ENCODE measurements at regions not wholly inside any gene's neighbourhood (a gene's known extent, or its start where the extent isn't known, plus 50 kb on each side); places are given as distances from the start of the nearest gene placed in this dataset.
A peak's percentile ranks its signal among the peaks of the same experiment; 100 is the strongest.
"Not testable (repeated sequence)": the region's sequence is repeated elsewhere in the genome, so short reads cannot be mapped to it uniquely, and the experiment has no call there.

DNA sequence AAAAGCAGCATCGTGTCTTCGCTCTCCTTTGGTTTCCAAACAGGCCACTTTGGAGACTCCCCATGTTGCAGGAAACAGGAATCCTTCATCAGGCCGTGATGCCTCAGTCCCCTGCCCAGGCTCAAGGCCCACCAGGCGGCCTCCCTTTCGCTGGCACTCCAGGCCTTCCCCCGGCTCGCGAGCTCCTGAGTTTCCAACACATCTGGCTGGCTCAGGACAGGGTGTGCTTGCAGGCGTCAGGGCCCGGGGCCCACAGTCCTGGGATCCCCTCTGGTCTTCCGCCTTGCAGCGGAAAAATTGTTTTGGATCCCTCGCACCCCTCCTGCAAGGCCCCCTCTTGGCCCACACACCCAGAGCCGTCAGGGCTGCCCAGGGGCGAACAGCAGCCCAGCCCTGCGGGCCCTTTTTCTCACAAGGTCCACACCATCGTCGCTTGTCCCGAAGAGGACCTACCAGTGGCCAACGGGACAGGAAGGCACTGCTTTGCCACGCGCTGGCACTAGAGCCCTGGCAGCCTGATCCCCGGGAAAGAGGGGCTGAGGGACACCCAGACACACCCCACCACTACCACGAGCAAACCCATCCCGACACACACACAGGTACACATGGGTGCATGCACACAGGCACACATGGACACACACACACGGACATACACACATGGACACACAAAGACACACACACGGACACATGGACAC is 1930.9 kb upstream of the DEFB115 start:
- Histone ChIP-seq H3K9me3 (no peaks in the 10 kb centered on the region), H3K27me3 (ENCODE audit: low read depth) (no peaks in the 10 kb centered on the region), H3K27ac (no peak overlapping the region), H3K4me1 (no peaks in the 10 kb centered on the region), H3K36me3 (no peaks in the 10 kb centered on the region), H3K4me3 (no peak overlapping the region)
- ATAC-seq (peak; percentile 68 to 89), DNase-seq (no peak)
- TF ChIP-seq, protein P1, sequence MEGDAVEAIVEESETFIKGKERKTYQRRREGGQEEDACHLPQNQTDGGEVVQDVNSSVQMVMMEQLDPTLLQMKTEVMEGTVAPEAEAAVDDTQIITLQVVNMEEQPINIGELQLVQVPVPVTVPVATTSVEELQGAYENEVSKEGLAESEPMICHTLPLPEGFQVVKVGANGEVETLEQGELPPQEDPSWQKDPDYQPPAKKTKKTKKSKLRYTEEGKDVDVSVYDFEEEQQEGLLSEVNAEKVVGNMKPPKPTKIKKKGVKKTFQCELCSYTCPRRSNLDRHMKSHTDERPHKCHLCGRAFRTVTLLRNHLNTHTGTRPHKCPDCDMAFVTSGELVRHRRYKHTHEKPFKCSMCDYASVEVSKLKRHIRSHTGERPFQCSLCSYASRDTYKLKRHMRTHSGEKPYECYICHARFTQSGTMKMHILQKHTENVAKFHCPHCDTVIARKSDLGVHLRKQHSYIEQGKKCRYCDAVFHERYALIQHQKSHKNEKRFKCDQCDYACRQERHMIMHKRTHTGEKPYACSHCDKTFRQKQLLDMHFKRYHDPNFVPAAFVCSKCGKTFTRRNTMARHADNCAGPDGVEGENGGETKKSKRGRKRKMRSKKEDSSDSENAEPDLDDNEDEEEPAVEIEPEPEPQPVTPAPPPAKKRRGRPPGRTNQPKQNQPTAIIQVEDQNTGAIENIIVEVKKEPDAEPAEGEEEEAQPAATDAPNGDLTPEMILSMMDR (IDR thresholded peaks at IDR 0.05): no peak
- intact Hi-C loops (cut with DNase I): no loop called here

DNA sequence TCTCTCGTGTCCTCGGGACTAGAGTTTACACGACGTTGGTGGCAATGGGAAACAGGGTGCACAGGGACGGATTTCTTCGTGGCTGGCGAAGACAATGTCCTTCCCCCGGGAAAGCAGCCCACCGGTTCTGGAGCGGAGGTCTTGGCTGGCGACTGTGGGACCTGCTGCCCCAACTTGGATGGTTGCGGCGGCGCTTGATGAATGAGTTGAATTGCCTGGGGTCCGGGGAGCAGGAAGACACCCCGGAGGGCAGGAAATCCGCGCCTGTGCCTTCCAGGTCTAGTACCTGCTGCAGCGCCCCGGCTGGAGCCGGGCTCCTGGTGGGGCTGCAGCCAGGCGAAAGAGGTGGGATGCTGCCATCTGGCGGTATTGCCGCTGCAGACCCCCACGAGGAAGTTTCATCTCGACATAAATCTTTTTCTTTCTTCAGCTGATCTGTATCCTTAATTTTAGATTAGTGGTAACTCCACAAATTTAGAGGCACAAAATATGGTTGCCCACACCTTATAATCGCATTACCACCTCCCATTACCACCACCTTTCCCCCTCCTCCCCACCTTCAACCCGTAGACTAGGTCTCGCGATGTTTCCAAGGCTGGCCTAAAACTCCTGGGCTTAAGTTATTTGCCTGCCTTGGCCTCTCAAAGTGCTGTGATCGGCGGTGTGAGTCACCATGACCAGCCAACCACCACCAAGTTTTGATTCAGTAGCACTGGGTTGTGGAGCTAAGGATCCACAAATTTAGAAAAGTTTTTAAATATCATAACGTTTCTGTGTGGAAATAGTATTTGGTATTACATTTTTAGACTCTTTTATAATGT is 1929.7 kb upstream of the DEFB115 start:
- intact Hi-C loops (cut with DNase I); DNase-seq: not testable (repeated sequence)

DNA sequence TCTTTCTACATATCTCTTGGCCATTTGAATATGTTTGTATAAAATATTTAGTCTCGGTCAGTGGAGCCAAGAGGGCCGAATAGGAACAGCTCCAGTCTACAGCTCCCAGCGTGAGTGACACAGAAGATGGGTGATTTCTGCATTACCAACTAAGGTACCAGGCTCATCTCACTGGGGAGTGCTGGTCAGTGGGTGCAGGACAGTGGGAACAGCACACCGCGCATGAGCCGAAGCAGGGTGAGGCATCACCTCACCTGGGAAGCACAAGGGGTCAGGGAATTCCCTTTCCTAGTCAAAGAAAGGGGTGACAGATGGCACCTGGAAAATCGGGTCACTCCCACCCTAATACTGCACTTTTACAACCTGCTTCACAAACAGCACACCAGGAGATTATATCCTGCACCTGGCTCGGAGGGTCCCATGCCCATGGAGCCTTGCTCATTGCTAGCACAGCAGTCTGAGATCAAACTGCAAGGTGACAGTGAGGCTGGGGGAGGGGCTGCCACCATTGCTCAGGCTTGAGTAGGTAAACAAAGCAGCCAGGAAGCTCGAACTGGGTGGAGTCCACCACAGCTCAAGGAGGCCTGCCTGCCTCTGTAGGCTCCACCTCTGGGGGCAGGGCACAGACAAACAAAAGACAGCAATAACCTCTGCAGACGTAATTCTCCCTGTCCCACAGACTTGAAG is 1926.9 kb upstream of the DEFB115 start:
- H3K27me3 ChIP-seq (ENCODE audit: low read depth); ATAC-seq; H3K36me3 ChIP-seq; DNase-seq; intact Hi-C loops (cut with DNase I); H3K4me3 ChIP-seq; H3K27ac ChIP-seq; H3K4me1 ChIP-seq; H3K9me3 ChIP-seq: not testable (repeated sequence)

More for the DNA sequence above, 1929.7 kb upstream of the DEFB115 start:
- H3K36me3 ChIP-seq; H3K9me3 ChIP-seq; ATAC-seq; H3K27me3 ChIP-seq (ENCODE audit: low read depth); H3K27ac ChIP-seq; H3K4me1 ChIP-seq; H3K4me3 ChIP-seq: not testable (repeated sequence)
- TF ChIP-seq, protein P1 (IDR thresholded peaks at IDR 0.05): peak; percentile 29

DNA sequence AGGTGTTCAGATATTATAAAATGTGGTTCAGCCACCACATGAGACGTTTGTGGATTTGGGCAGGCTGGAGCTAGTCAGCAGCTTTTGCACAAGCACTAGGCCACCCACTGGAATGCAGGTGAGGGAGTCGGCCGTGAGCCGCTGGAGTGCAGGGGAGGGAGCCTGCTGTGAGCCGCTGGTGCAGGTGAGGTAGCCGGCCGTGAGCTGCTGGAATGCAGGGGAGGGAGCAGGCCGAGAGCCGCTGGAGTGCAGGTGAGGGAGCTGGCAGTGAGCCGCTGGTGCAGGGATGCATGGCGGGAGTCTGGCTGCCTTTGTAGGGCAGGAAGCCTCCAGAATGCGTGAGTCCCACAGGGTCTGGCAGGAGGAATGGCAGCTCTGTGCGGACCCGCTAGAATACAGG is 1907.6 kb upstream of the DEFB115 start:
- no peak for ATAC-seq
- no peaks in the 10 kb centered on the region for H3K9me3 ChIP-seq

DNA sequence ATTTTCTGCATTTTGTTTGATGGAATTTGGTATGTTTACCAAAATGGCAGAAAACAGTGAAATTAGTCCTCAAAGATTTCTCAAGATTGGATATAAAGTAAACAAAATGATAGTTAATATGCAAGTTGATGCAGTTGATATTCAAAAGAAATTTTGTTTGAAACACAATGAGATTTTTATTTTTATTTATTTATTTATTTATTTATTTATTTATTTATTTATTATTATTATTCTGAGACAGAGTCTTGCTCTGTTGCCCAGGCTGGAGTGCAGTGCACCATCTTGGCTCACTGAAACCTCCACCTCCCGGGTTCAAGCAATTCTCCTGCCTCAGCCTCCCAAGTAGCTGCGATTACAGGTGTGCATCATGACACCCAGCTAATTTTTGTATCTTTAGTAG is 1881.5 kb upstream of the DEFB115 start:
- H3K27me3 ChIP-seq (ENCODE audit: low read depth); H3K4me3 ChIP-seq; ATAC-seq; H3K9me3 ChIP-seq; H3K36me3 ChIP-seq; intact Hi-C loops (cut with DNase I); H3K4me1 ChIP-seq; DNase-seq; H3K27ac ChIP-seq: not testable (repeated sequence)

More for the DNA sequence above, 1907.6 kb upstream of the DEFB115 start:
- intact Hi-C loops (cut with DNase I): no loop called here
- TF ChIP-seq, protein P1 (IDR thresholded peaks at IDR 0.05): no peak
- Histone ChIP-seq H3K27ac (no peak overlapping the region), H3K27me3 (ENCODE audit: low read depth) (no peaks in the 10 kb centered on the region), H3K4me1 (no peaks in the 10 kb centered on the region), H3K36me3 (no peaks in the 10 kb centered on the region), H3K4me3 (no peak overlapping the region)
- DNase-seq: no peak

DNA sequence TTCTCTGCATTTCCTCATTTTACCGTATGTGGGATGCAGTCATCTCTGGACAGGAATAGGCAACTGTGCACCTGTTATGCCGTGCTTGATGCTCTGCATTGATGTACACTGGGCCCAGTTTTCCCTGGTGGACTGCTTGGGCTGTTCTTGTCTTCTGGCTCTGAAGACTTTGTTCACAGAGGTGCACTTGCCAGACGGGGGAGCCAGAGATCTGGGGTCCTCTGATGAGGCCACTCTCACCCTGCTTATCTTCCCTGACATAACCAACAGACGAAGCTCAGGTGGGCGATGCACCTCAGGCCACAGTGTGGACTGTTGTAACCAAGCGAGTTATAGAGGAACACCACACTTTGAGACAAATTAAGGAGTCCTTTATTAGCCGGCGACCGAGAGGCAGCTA is 1864.6 kb upstream of the DEFB115 start:
- H3K36me3 ChIP-seq; H3K4me1 ChIP-seq; H3K9me3 ChIP-seq; H3K27ac ChIP-seq; H3K4me3 ChIP-seq; ATAC-seq; DNase-seq; H3K27me3 ChIP-seq (ENCODE audit: low read depth); intact Hi-C loops (cut with DNase I): not testable (repeated sequence)

All from lower lobe of right lung (tissue), 2 donors.